OCI-LY1 (cell line): ENCODE measurements at regions not wholly inside any gene's neighbourhood (a gene's known extent, or its start where the extent isn't known, plus 50 kb on each side); places are given as distances from the start of the nearest gene placed in this dataset.

Source experiments
- CTCF ChIP-seq: fragments of 200-600 bp; sonication (generic), shearing (Covaris generic); IDR thresholded peaks from 2 replicates; pipeline ENCODE4 v1.5.1; 2017; ENCODE audit warnings: mild to moderate bottlenecking, antibody characterized with exemption, low read length, moderate library complexity, mixed read lengths
- EZH2 ChIP-seq: fragments of 200-600 bp; sonication (generic), shearing (Covaris generic); IDR thresholded peaks from 2 replicates; pipeline ENCODE4 v1.8.0; 2017; ENCODE audit warnings: borderline replicate concordance, mixed run types, mild to moderate bottlenecking, antibody characterized with exemption, low read length, moderate library complexity, mixed read lengths

DNA sequence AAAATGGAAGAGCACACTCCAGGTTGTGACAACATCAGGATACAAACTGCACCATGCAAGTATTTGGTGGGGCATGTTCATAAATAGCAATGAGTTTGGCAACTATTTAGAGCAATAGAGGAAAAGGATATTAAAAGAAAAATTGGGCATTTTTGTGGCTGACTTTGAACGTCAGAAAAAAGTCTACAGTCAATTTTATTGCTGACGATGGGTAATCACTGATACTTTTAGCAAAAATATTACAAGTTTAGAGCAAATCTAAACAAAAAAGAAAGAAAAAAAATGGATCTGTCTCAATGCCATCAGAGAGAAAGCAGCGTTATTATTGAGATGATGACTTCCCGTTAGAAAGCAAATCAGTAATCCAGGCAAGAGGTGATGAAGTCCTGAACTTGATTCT, 65.2 kb downstream of the CGGBP1 start:
- no peak for TF ChIP-seq CTCF
- TF ChIP-seq EZH2: no peak
